NCI-H2227 treated with DMSO at 0.1 percent for 48 hours (cell line): ENCODE measurements at regions not wholly inside any gene's neighbourhood (a gene's known extent, or its start where the extent isn't known, plus 50 kb on each side); places are given as distances from the start of the nearest gene placed in this dataset.
"Not testable (repeated sequence)": the region's sequence is repeated elsewhere in the genome, so short reads cannot be mapped to it uniquely, and the experiment has no call there.

ENCODE experiments used
- DNase-seq: peaks from one replicate; lab custom pipeline; 2025; lab: John Stamatoyannopoulos, UW

DNA sequence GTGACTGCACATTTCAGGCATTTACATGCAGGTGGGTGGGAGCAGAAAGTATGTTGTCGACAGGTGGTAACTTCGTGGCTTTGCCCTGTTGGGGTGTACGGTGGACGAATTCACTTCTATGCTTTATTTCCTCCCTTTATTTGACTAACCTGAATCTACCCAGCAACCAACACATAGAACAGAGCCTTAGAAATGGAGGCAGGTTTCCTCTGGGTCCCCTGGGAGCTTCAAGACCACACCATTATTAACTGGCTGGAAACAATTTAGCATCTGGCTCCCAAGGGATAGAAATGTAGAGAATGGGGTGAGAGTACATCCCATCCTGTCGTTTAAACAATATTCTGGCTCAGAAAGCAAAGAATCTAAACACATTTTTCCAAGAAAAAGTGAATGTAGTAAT lies 244.4 kb downstream of the DLEU7 start:
- DNase-seq: no peak

DNA sequence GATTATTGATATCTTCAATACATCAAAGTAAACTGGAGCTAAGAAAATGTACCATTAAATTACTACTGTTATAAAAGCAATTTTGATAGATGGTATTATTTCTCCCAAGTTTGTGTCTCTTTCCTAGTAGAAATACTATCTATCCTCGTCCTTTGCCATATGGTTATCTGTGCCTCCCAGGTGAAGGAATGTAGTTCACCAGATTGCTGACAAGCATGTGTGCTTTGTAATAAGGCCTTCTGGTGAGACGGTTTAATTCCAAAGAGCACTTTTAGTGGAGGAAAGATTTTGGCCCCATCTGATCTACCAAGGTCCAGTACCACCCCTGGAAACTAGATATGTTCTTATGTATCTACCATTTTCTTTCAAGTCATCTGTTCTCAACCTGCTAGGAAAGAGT lies 243.6 kb downstream of the DLEU7 start:
- DNase-seq: no peak

DNA sequence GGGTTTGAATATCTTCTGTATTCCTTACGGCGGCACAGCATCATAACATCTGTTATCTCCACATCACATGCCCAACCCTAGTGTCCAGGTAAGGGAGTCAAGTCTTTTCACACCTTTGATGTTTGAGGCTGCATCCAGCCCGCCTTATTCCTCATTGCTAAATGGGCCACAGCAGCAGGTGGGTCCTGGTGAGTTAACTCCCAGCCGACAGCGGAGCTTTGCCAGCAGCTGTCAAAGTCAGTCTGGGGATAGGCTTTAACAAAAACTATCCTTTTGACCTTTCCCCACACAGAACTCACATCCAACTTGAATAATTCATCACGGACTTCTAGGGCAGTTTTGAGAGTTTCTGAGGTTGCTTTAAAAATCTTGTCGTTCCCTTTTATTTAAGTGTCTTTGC lies 235.1 kb downstream of the DLEU7 start:
- no peak for DNase-seq

GRCh38 chr13:50609011-50609410 lies 234.5 kb downstream of the DLEU7 start:
- no peak for DNase-seq

DNA sequence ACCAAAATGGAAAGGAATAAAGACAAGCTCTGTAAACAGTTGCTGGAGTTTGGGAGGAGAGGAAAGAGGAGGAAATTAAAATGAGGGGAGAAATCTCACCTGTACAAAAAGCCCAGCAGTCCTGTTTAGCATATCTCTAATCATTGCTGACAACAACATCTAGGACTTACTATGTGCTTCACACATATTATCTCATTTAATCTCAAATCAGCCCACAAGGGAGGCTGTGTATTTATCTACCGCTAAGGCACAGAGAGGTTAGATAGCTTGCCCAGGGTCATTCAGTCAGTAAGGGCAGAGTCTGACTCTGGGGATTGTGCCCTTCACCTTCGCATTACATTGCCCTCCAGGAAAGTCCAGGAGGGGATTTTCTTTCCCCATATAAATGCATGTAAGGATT lies 233.3 kb downstream of the DLEU7 start:
- no peak for DNase-seq

DNA sequence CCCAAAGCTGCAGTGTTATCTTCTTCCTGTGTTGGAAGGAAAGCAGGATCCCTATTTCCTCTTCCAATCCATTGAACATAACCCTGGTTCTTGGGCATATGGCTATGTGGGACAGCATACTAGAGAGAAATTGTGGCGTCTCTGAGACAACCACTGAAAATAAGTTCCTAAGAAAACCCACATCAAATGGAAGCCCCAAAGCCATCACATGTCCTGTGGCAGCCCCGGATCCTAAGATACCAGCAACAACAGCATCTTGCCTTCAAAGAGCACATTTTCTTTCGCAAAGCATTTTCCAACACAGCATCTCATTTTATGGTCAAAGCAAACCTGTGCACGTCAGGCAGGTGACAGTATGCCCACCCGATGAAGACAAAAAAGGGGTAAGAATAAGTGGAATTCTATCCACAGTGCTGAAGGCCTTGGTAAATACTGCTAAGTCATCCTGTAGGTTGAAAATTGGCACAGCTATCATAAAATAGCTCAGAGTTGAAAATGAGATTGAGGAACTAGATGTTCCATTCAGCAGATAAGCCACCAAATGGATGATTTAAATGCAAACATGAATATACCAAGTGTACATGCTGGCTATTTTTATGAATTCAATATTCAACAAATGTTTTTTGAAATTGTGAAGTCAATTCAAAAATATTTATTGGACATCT lies 232.2 kb downstream of the DLEU7 start:
- no peak for DNase-seq

GRCh38 chr13:50612717-50613116 lies 230.8 kb downstream of the DLEU7 start:
- DNase-seq: no peak

GRCh38 chr13:50613356-50613831 lies 230.1 kb downstream of the DLEU7 start:
- DNase-seq: no peak

GRCh38 chr13:50615234-50615633 lies 228.3 kb downstream of the DLEU7 start:
- no peak for DNase-seq

GRCh38 chr13:50616101-50616500 lies 227.4 kb downstream of the DLEU7 start:
- no peak for DNase-seq

GRCh38 chr13:50617134-50617721 lies 226.3 kb downstream of the DLEU7 start:
- DNase-seq: no peak

GRCh38 chr13:50618206-50618605 lies 225.3 kb downstream of the DLEU7 start:
- no peak for DNase-seq

GRCh38 chr13:50626101-50626547 lies 217.4 kb downstream of the DLEU7 start:
- DNase-seq: no peak

- no peak for DNase-seq
These were observed 216.4 kb downstream of the DLEU7 start for GRCh38 chr13:50627111-50627510.

DNA sequence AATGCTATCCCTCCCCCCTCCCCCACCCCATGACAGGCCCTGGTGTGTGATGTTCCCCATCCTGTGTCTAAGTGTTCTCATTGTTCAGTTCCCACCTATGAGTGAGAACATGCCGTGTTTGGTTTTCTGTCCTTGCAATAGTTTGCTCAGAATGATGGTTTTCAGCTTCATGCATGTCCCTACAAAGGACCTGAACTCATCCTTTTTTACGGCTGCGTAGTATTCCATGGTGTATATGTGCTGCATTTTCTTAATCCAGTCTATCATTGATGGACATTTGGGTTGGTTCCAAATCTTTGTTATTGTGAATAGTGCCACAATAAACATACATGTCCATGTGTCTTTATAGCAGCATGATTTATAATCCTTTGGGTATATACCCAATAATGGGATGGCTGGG lies 215.0 kb downstream of the DLEU7 start:
- DNase-seq: not testable (repeated sequence)

GRCh38 chr13:50629497-50629896 lies 214.0 kb downstream of the DLEU7 start:
- no peak for DNase-seq

DNA sequence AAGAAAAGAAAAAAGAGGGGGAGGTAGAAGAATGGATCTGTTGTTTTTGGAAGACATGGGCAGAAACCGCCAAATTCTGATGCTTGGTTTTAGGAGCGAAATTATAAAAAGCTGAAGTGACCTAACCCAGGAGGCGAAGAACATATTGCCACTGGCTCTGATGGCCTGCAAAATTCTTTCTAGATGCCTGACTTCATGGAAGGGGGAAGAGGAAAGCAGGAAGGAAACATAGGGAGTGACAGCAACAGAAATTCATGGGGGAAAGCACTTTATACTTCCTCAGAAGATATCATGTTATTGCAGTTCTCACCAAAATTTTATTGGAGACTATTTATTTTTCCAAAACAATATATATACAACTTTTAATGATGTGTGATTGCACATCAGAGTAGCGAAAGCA lies 213.5 kb downstream of the DLEU7 start:
- no peak for DNase-seq

DNA sequence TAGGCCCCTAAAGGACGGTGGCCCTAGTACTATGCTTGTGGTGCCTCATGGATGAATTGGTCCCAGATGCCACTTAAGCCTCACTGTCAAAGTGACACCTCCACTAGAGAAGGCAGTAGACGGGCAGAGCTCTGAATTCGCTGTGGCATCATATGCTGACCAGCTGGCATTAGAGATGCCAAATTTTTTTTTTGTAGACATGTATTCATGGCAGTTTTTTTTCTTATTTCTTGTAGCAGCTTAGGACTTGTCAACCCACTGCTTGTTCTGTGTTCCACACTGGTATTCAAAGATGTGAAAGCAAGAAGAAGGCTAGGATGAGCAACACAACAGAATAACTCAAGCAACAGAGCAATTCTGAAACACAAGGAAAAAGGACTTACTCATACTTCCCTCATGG lies 212.5 kb downstream of the DLEU7 start:
- DNase-seq: no peak

DNA sequence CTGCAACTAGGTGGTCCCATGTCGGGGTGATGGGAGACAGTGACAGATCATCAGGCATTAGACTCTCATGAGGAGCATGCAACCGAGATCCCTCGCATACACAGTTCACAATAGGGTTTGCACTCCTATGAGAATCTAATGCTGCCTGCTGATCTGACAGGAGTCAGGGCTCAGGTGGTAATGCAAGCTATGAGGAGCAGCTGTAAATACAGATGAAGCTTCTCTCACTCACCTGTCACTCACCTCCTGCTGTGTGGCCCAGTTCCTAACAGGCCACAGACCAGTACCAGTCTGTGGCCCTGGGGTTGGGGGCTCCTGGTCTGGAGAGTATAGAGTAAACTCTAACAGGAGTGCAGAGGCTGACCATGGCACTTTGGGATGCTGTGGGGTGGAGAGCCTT lies 209.2 kb downstream of the DLEU7 start:
- no peak for DNase-seq

GRCh38 chr13:50635504-50635903 lies 208.0 kb downstream of the DLEU7 start:
- DNase-seq: no peak

DNA sequence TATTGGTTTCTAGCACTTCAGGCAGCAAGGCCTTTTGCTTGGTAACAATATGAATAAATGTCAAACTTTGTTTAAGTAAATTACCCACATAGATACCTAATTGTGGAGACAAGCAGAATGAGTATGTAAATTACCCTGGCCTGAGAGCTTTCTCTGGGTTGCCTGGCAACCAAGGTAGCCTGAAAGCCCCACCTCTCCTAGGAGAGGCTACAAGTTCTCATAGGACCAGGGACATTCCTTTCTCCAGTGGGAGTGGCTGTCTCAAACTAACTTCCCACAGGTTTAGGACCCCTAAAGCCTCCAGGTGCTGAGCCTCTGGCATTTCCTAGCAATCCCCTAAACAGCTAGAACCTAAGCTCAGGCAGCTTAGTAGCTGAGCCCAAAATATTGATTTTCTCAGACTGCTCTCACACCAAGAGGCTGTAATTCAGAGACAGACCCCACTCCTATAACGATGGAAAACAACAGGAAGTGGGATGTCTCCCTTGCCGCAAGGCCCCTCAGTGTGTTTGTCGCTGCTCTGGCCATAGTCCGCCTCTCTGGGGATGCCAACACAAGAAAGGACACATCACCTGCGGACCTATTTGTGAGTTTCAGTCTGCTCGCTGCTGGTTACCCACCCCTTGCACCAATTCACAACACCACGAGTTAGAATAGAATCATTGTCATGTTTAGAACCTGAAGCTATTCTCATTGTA lies 207.3 kb downstream of the DLEU7 start:
- DNase-seq: no peak

GRCh38 chr13:50643060-50643459 lies 200.4 kb downstream of the DLEU7 start:
- no peak for DNase-seq
